ENCODE measurements at regions not wholly inside any gene's neighbourhood (a gene's known extent, or its start where the extent isn't known, plus 50 kb on each side); places are given as distances from the start of the nearest gene placed in this dataset.

DNA sequence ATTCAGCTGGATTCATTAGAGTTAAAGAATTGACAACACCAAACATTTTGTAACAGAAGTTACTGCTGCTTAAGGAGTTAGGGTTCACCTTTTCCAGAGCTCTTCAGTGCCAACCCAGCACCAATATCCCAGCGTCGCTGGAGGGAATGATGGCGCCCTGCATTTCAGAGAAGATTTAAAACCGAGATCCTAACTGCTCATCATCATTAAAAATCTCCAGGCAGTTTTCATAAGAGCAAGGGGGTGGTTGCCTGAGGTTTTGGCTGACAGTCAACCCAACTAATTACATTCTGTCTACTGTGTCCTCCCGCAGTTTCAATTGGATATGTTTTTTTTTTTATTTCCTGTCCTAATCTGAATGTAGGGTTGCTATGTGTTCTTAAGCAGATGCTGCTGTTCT is 509.6 kb upstream of the TCF4 start:
- no peak overlapping the region for H3K56ac ChIP-seq (ENCODE audit: insufficient read length, low read depth, low read length)
- no peak overlapping the region for H2BK12ac ChIP-seq (ENCODE audit: insufficient read length, low read depth, low read length)
- no peaks in the 10 kb centered on the region for H3K79me2 ChIP-seq (ENCODE audit: insufficient read depth, low read length)
- H3T11ph ChIP-seq (ENCODE audit: low read length), result no peak overlapping the region
- Mint-ChIP-seq H3K9me3 (no peaks in the 10 kb centered on the region), H3K4me1 (peaks cover 5% of the 10 kb centered on the region in 2 experiments), H3K27ac (no peak overlapping the region), H3K36me3 (ENCODE audit: insufficient read depth in 1 of 3, low read depth in 3 of 3) (no peaks in the 10 kb centered on the region), H3K27me3 (ENCODE audit: low read depth) (no peaks in the 10 kb centered on the region), H3K4me3 (no peak overlapping the region)
- H4K8ac ChIP-seq (replicated peaks; ENCODE audit: insufficient read length, low read depth, low read length), result no peak overlapping the region
- no peak overlapping the region for H4K5ac ChIP-seq (ENCODE audit: insufficient read length, low read depth, low read length)
- no peaks in the 10 kb centered on the region for H3K9me3 ChIP-seq (ENCODE audit: control insufficient read depth, low read depth, low read length)
- no peak overlapping the region for H3K23ac ChIP-seq (ENCODE audit: insufficient read length, low read depth, low read length)
- no peak for DNase-seq
- H2AFZ ChIP-seq (ENCODE audit: low read length), result no peak overlapping the region
- WGBS (ENCODE audit: extremely low coverage, insufficient read length, low lambda C conversion rate), result no CpG with 5 or more reads among the region's 5 CpGs
- TF ChIP-seq, protein P1, sequence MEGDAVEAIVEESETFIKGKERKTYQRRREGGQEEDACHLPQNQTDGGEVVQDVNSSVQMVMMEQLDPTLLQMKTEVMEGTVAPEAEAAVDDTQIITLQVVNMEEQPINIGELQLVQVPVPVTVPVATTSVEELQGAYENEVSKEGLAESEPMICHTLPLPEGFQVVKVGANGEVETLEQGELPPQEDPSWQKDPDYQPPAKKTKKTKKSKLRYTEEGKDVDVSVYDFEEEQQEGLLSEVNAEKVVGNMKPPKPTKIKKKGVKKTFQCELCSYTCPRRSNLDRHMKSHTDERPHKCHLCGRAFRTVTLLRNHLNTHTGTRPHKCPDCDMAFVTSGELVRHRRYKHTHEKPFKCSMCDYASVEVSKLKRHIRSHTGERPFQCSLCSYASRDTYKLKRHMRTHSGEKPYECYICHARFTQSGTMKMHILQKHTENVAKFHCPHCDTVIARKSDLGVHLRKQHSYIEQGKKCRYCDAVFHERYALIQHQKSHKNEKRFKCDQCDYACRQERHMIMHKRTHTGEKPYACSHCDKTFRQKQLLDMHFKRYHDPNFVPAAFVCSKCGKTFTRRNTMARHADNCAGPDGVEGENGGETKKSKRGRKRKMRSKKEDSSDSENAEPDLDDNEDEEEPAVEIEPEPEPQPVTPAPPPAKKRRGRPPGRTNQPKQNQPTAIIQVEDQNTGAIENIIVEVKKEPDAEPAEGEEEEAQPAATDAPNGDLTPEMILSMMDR (conservative IDR thresholded peaks at IDR 0.05), result no peak
- no peak overlapping the region for H2BK15ac ChIP-seq (ENCODE audit: low read depth, low read length)
- H3K23me2 ChIP-seq (ENCODE audit: insufficient read length, low read depth, low read length, poor library complexity, severe bottlenecking), result no peaks in the 10 kb centered on the region
- no peak overlapping the region for H2AK5ac ChIP-seq (ENCODE audit: insufficient read length, low read length)
- H3K27ac ChIP-seq (ENCODE audit: insufficient read length, low read depth, low read length), result no peak overlapping the region
- H2BK120ac ChIP-seq (ENCODE audit: low read depth, low read length, poor library complexity, severe bottlenecking), result no peak overlapping the region
- H3K27me3 ChIP-seq (ENCODE audit: insufficient read depth, low read length), result no peaks in the 10 kb centered on the region
- H3K9ac ChIP-seq (ENCODE audit: extremely low read depth, insufficient read length, low read length), result no peak overlapping the region
- H3K14ac ChIP-seq (ENCODE audit: insufficient read depth, low read length), result no peak overlapping the region
- no peak overlapping the region for H3K18ac ChIP-seq (ENCODE audit: insufficient read length, low read depth, low read length)
- H2BK20ac ChIP-seq (ENCODE audit: low read depth, low read length, poor library complexity, severe bottlenecking), result no peak overlapping the region
- no peaks in the 10 kb centered on the region for H3K79me1 ChIP-seq (ENCODE audit: insufficient read depth, low read depth, low read length, poor library complexity, severe bottlenecking)
- H3K4ac ChIP-seq (ENCODE audit: low read depth, low read length), result no peak overlapping the region
- no peak overlapping the region for H4K91ac ChIP-seq (ENCODE audit: insufficient read length, low read depth, low read length)
- H2BK5ac ChIP-seq (ENCODE audit: insufficient read length, low read length), result no peak overlapping the region
- H3K4me1 ChIP-seq (ENCODE audit: insufficient read depth, low read length), result no peaks in the 10 kb centered on the region
- no peak overlapping the region for H3K4me2 ChIP-seq (ENCODE audit: insufficient read depth, insufficient read length, low read length)
- no peaks in the 10 kb centered on the region for H4K20me1 ChIP-seq (ENCODE audit: control insufficient read depth, insufficient read depth, insufficient read length)
